Transverse colon (tissue), 4 donors: ENCODE measurements at regions not wholly inside any gene's neighbourhood (a gene's known extent, or its start where the extent isn't known, plus 50 kb on each side); places are given as distances from the start of the nearest gene placed in this dataset.

Experiments used
- CTCF ChIP-seq, 5 experiments: fragments of 200-600 bp in 3 of 5; fragments of 450-650 bp in 2 of 5; sonication (generic) in 3 of 5; IDR thresholded peaks; 1 replicate in 2 of 5; 2 replicates in 3 of 5; pipeline ENCODE4 v1.5.1; 2016 to 2017; ENCODE audit warnings: antibody characterized with exemption in 5 of 5, inconsistent platforms in 3 of 5, mild to moderate bottlenecking in 2 of 5, moderate library complexity in 1 of 5
- POLR2A ChIP-seq: fragments of 450-650 bp; IDR thresholded peaks from one replicate; pipeline ENCODE4 v1.6.1; 2016; ENCODE audit warnings: antibody characterized with exemption, mild to moderate bottlenecking, moderate library complexity
- POLR2AphosphoS5 ChIP-seq, 3 donors: sonication (generic); formaldehyde crosslinking; IDR thresholded peaks; one replicate each; pipeline ENCODE4 v1.6.1; 2016; ENCODE audit warnings: antibody characterized with exemption in 3 of 3

- TF ChIP-seq POLR2AphosphoS5 (IDR thresholded peaks at IDR 0.05), result no peak
- TF ChIP-seq CTCF (IDR thresholded peaks at IDR 0.05), result no peak
- TF ChIP-seq POLR2A, result no peak
Observed at GRCh38 chr22:48779661-48780596, 1047.7 kb downstream of the BRD1 start.
